ENCODE measurements at regions not wholly inside any gene's neighbourhood (a gene's known extent, or its start where the extent isn't known, plus 50 kb on each side); places are given as distances from the start of the nearest gene placed in this dataset.

GRCh38 chr2:78290581-78291214 lies 734.8 kb upstream of the REG3G start:
- TF ChIP-seq CREB1 (CRISPR knock-in tag; IDR thresholded peaks at IDR 0.05) = no peak
- no peak for TF ChIP-seq SMAD3 (CRISPR knock-in tag; IDR thresholded peaks at IDR 0.05; ENCODE audit: borderline replicate concordance)
- TF ChIP-seq SMAD4 (CRISPR knock-in tag; IDR thresholded peaks at IDR 0.05) = no peak
- TF ChIP-seq USF2 (CRISPR knock-in tag; IDR thresholded peaks at IDR 0.05) = no peak
- no peak for TF ChIP-seq CREM (CRISPR knock-in tag; IDR thresholded peaks at IDR 0.05)
- TF ChIP-seq MXD4 (CRISPR knock-in tag; IDR thresholded peaks at IDR 0.05; ENCODE audit: borderline replicate concordance) = no peak
- TF ChIP-seq JUN (CRISPR knock-in tag; IDR thresholded peaks at IDR 0.05) = no peak
- no peak for TF ChIP-seq RORB (CRISPR knock-in tag; IDR thresholded peaks at IDR 0.05)
- no peak for TF ChIP-seq ZNF532 (CRISPR knock-in tag; IDR thresholded peaks at IDR 0.05; ENCODE audit: borderline replicate concordance)
- no peak for TF ChIP-seq ZNF671 (CRISPR knock-in tag; IDR thresholded peaks at IDR 0.05)
- TF ChIP-seq ZNF219 (CRISPR knock-in tag; IDR thresholded peaks at IDR 0.05; ENCODE audit: borderline replicate concordance) = no peak
- TF ChIP-seq ATF1 (CRISPR knock-in tag; IDR thresholded peaks at IDR 0.05) = no peak
- no peak for TF ChIP-seq HMGA2 (CRISPR knock-in tag; IDR thresholded peaks at IDR 0.05)
- TF ChIP-seq TP53 (CRISPR knock-in tag; IDR thresholded peaks at IDR 0.05) = no peak
- no peak for TF ChIP-seq TCF7 (CRISPR knock-in tag; IDR thresholded peaks at IDR 0.05; ENCODE audit: low read depth)
- no peak for TF ChIP-seq ZNF232 (CRISPR knock-in tag; IDR thresholded peaks at IDR 0.05)
- TF ChIP-seq USF1 (CRISPR knock-in tag; IDR thresholded peaks at IDR 0.05) = no peak
- no peak for TF ChIP-seq ZNF281 (CRISPR knock-in tag; IDR thresholded peaks at IDR 0.05)
- no peak for ATAC-seq
- Mint-ChIP-seq H3K9me3 (no peaks in the 10 kb centered on the region), H3K27me3 (ENCODE audit: low read depth) (no peaks in the 10 kb centered on the region), H3K4me1 (peaks cover under 1% of the 10 kb centered on the region), H3K4me3 (no peak overlapping the region), H3K27ac (no peak overlapping the region), H3K36me3 (no peaks in the 10 kb centered on the region)
- no peak for DNase-seq (ENCODE audit: low spot score)
- ChIA-PET POLR2A (no interaction called here), CTCF (no interaction called here)

- Mint-ChIP-seq H3K9me3 (no peaks in the 10 kb centered on the region), H3K4me1 (peaks cover 3% of the 10 kb centered on the region), H3K27me3 (ENCODE audit: low read depth) (no peaks in the 10 kb centered on the region), H3K27ac (no peak overlapping the region), H3K4me3 (no peak overlapping the region), H3K36me3 (no peaks in the 10 kb centered on the region)
- CTCF ChIA-PET = no interaction called here
- ATAC-seq (no peak), DNase-seq (ENCODE audit: low spot score) (no peak)
- POLR2A ChIA-PET = no interaction called here
- TF ChIP-seq ZNF671 (CRISPR knock-in tag; IDR thresholded peaks at IDR 0.05) (no peak), ZNF532 (CRISPR knock-in tag; IDR thresholded peaks at IDR 0.05; ENCODE audit: borderline replicate concordance) (no peak), HMGXB4 (CRISPR knock-in tag; IDR thresholded peaks at IDR 0.05) (no peak), ZNF219 (CRISPR knock-in tag; IDR thresholded peaks at IDR 0.05; ENCODE audit: borderline replicate concordance) (no peak), SP1 (CRISPR knock-in tag; conservative IDR thresholded peaks at IDR 0.05) (no peak), NFATC4 (CRISPR knock-in tag; IDR thresholded peaks at IDR 0.05) (no peak)
Measured at GRCh38 chr2:78293768-78294167, 731.7 kb upstream of the REG3G start.
